Small intestine (tissue), 7 donors: ENCODE measurements at regions not wholly inside any gene's neighbourhood (a gene's known extent, or its start where the extent isn't known, plus 50 kb on each side); places are given as distances from the start of the nearest gene placed in this dataset.

Experiments
- DNase-seq, 2 donors: peaks; one replicate each; pipeline versions ENCODE4 v3.0.0 to v3.0.0-alpha.2; 2013
- FAIRE-seq: peaks from 2 replicates; lab custom pipeline; 2012; peaks lifted over from hg19 to GRCh38; lab: Jason Lieb, UNC
- H3K27ac ChIP-seq, 3 donors: one replicate each; pipeline ENCODE4 v1.5.1; 2013; ENCODE audit warnings: low read length in 2 of 3, mild to moderate bottlenecking in 2 of 3, control low read depth in 1 of 3, inconsistent platforms in 1 of 3, low read depth in 1 of 3, moderate library complexity in 1 of 3
- H3K27me3 ChIP-seq, 3 donors: one replicate each; pipeline ENCODE4 v1.6.1; 2013; ENCODE audit warnings: low read length in 3 of 3, inconsistent platforms in 1 of 3; ENCODE audit not compliant: control insufficient read depth in 3 of 3, insufficient read depth in 3 of 3
- H3K36me3 ChIP-seq, 3 donors: one replicate each; pipeline ENCODE4 v1.6.1; 2013; ENCODE audit warnings: low read length in 3 of 3, inconsistent platforms in 1 of 3, low read depth in 1 of 3, mild to moderate bottlenecking in 1 of 3, moderate library complexity in 1 of 3; ENCODE audit not compliant: control insufficient read depth in 3 of 3, insufficient read depth in 2 of 3
- H3K4me1 ChIP-seq, 3 donors: one replicate each; pipeline ENCODE4 v1.6.1; 2013; ENCODE audit warnings: low read length in 2 of 3, inconsistent platforms in 1 of 3, low read depth in 1 of 3, mild to moderate bottlenecking in 1 of 3, moderate library complexity in 1 of 3; ENCODE audit not compliant: control insufficient read depth in 3 of 3, insufficient read depth in 2 of 3
- H3K4me3 ChIP-seq, 3 donors: one replicate each; pipeline ENCODE4 v1.5.1; 2013; ENCODE audit warnings: low read length in 3 of 3, control low read depth in 1 of 3, inconsistent platforms in 1 of 3, low read depth in 1 of 3, mild to moderate bottlenecking in 1 of 3, moderate library complexity in 1 of 3
- H3K9me3 ChIP-seq, 2 donors: one replicate each; pipeline ENCODE4 v1.6.1; 2013; ENCODE audit warnings: low read depth in 1 of 2, low read length in 1 of 2; ENCODE audit not compliant: control insufficient read depth in 2 of 2, insufficient read depth in 1 of 2
- WGBS, 3 donors: extraction: QIAGEN DNeasy Blood & Tissue Kit; methylation state at CpG; one replicate each; pipeline ENCODE4 v1.1.7; 2013; 5-methylcytosine and 5-hydroxymethylcytosine counted together
- donor health status: healthy with polysubstance abuse.
- donor health status: control.
- donor health status: control.
- donor health status: Bipolar disorder and iron deficiency.
- donor health status: healthy.

- H3K27ac ChIP-seq: no peak overlapping the region
- H3K27me3 ChIP-seq: peaks cover 0 to 1% (median 0%) of the 10 kb centered on the region in 3 donors
- H3K4me1 ChIP-seq: peaks cover 0 to 47% (median 0%) of the 10 kb centered on the region in 3 donors
- H3K4me3 ChIP-seq: no peak overlapping the region
- H3K36me3 ChIP-seq: no peaks in the 10 kb centered on the region
- H3K9me3 ChIP-seq: peaks cover 0 to 4% of the 10 kb centered on the region in 2 donors
- 52 to 61% (median 54%) methylated on average over 9 of the region's 9 CpGs for WGBS, 3 donors
- FAIRE-seq: no peak
- no peak for DNase-seq
Observed at GRCh38 chr1:29470087-29470787, 233.9 kb downstream of the PTPRU start.

- no peak for DNase-seq
Observed at GRCh38 chr1:29469457-29469856, 233.1 kb downstream of the PTPRU start.

GRCh38 chr1:29467989-29468900, 231.9 kb downstream of the PTPRU start:
- 62 to 73% (median 70%) methylated on average over 10 of the region's 10 CpGs for whole genome bisulfite sequencing, 3 donors
- Histone ChIP-seq H3K4me3 (no peak overlapping the region), H3K4me1 (peaks cover 0 to 36% (median 0%) of the 10 kb centered on the region in 3 donors), H3K9me3 (peaks cover 0 to 8% of the 10 kb centered on the region in 2 donors), H3K27ac (no peak overlapping the region), H3K36me3 (no peaks in the 10 kb centered on the region), H3K27me3 (peaks cover 0 to 1% (median 0%) of the 10 kb centered on the region in 3 donors)
- DNase-seq (no peak), FAIRE-seq (no peak)

More at GRCh38 chr1:29469457-29469856, 233.1 kb downstream of the PTPRU start:
- FAIRE-seq: no peak
- H3K9me3 ChIP-seq: peaks cover 0 to 8% of the 10 kb centered on the region in 2 donors
- peaks cover 0 to 47% (median 0%) of the 10 kb centered on the region in 3 donors for H3K4me1 ChIP-seq
- H3K4me3 ChIP-seq: no peak overlapping the region
- WGBS, 3 donors: 48 to 49% (median 49%) methylated on average over 4 of the region's 4 CpGs
- no peaks in the 10 kb centered on the region for H3K36me3 ChIP-seq
- H3K27ac ChIP-seq: no peak overlapping the region
- peaks cover 0 to 1% (median 0%) of the 10 kb centered on the region in 3 donors for H3K27me3 ChIP-seq

GRCh38 chr1:29466258-29466657, 229.9 kb downstream of the PTPRU start:
- peaks cover 0 to 8% of the 10 kb centered on the region in 2 donors for H3K9me3 ChIP-seq
- H3K36me3 ChIP-seq: no peaks in the 10 kb centered on the region
- 75 to 83% (median 75%) methylated on average over 3 of the region's 3 CpGs for WGBS, 3 donors

GRCh38 chr1:29465755-29466154, 229.4 kb downstream of the PTPRU start:
- no peak overlapping the region for H3K4me3 ChIP-seq
- no peak for FAIRE-seq

More at GRCh38 chr1:29466258-29466657, 229.9 kb downstream of the PTPRU start:
- Histone ChIP-seq H3K4me1 (peaks cover 0 to 18% (median 0%) of the 10 kb centered on the region in 3 donors), H3K27me3 (peaks cover 0 to 1% (median 0%) of the 10 kb centered on the region in 3 donors), H3K27ac (no peak overlapping the region), H3K4me3 (no peak overlapping the region)
- no peak for DNase-seq
- no peak for FAIRE-seq

GRCh38 chr1:29462096-29462495, 225.8 kb downstream of the PTPRU start:
- H3K36me3 ChIP-seq: no peaks in the 10 kb centered on the region
- H3K27ac ChIP-seq: no peak overlapping the region
- no peak for DNase-seq
- FAIRE-seq: no peak
- WGBS, 3 donors: 72 to 82% (median 73%) methylated on average over 7 of the region's 7 CpGs
- H3K27me3 ChIP-seq: peaks cover 0 to under 1% (median 0%) of the 10 kb centered on the region in 3 donors
- H3K9me3 ChIP-seq: peaks cover 0 to 8% of the 10 kb centered on the region in 2 donors
- no peak overlapping the region for H3K4me3 ChIP-seq
- peaks cover 0 to 29% (median 0%) of the 10 kb centered on the region in 3 donors for H3K4me1 ChIP-seq

More at GRCh38 chr1:29465755-29466154, 229.4 kb downstream of the PTPRU start:
- peaks cover 0 to 1% (median 0%) of the 10 kb centered on the region in 3 donors for H3K27me3 ChIP-seq
- H3K4me1 ChIP-seq: peaks cover 0 to 18% (median 0%) of the 10 kb centered on the region in 3 donors
- 76 to 81% (median 78%) methylated on average over 4 of the region's 4 CpGs for WGBS, 3 donors
- DNase-seq: no peak
- no peak overlapping the region for H3K27ac ChIP-seq
- no peaks in the 10 kb centered on the region for H3K36me3 ChIP-seq
- H3K9me3 ChIP-seq: peaks cover 0 to 8% of the 10 kb centered on the region in 2 donors

- no peak overlapping the region for H3K4me3 ChIP-seq
- 85 to 90% (median 86%) methylated on average over 7 of the region's 7 CpGs for WGBS, 3 donors
- no peak for DNase-seq
- no peaks in the 10 kb centered on the region for H3K36me3 ChIP-seq
- H3K27ac ChIP-seq: no peak overlapping the region
- peaks cover 0 to 2% (median 0%) of the 10 kb centered on the region in 3 donors for H3K27me3 ChIP-seq
- H3K4me1 ChIP-seq: peaks cover 0 to 29% (median 0%) of the 10 kb centered on the region in 3 donors
- FAIRE-seq: no peak
- H3K9me3 ChIP-seq: peaks cover 0 to 8% of the 10 kb centered on the region in 2 donors
Observed at GRCh38 chr1:29461115-29461739, 224.9 kb downstream of the PTPRU start.

GRCh38 chr1:29460694-29461093, 224.4 kb downstream of the PTPRU start:
- peak in 1 of 2 donors; percentile 57 for DNase-seq
- Histone ChIP-seq H3K27ac (peak overlapping the region in 1 of 3 donors; percentile 45), H3K4me3 (no peak overlapping the region), H3K4me1 (peaks cover 0 to 29% (median 0%) of the 10 kb centered on the region in 3 donors), H3K27me3 (peaks cover 0 to 2% (median 0%) of the 10 kb centered on the region in 3 donors), H3K9me3 (peaks cover 0 to 6% of the 10 kb centered on the region in 2 donors), H3K36me3 (no peaks in the 10 kb centered on the region)
- FAIRE-seq: no peak
